Endothelial cell of umbilical vein (primary cell): ENCODE measurements at regions not wholly inside any gene's neighbourhood (a gene's known extent, or its start where the extent isn't known, plus 50 kb on each side); places are given as distances from the start of the nearest gene placed in this dataset.

Experiments used
- BruUV-seq: library from RNA; stranded (reverse); fragments of 400-500 nt; replicated peaks from 2 replicates; lab custom pipeline; 2021; lab: Mats Ljungman, UMichigan
- CTCF ChIA-PET: fragments of 300-600, 350-600 bp; sonication (Branson Sonifier 250); formaldehyde crosslinking; loops from one replicate; lab custom pipeline; 2021; ENCODE audit warnings: antibody characterized with exemption, inconsistent platforms; lab: Charles Lee
- POLR2A ChIA-PET: fragments of 300-600, 350-600 bp; sonication (Branson Sonifier 250); formaldehyde crosslinking; loops from one replicate; lab custom pipeline; 2021; ENCODE audit warnings: antibody characterized with exemption, inconsistent platforms; lab: Charles Lee
- DNase-seq: peaks from one replicate; pipeline ENCODE4 v3.0.0-alpha.2; 2011; ENCODE audit warnings: low read depth, low spot score
- FAIRE-seq: peaks from 2 replicates; lab custom pipeline; 2011; peaks lifted over from hg19 to GRCh38; lab: Jason Lieb, UNC
- H2AFZ ChIP-seq: 2 replicates; pipeline ENCODE4 v1.6.0; 2012; ENCODE audit warnings: low read depth, low read length, control low read depth, inconsistent platforms
- H3K27ac ChIP-seq: 2 replicates; pipeline ENCODE4 v1.5.1; 2011; ENCODE audit warnings: low read depth, mild to moderate bottlenecking, control low read depth, low read length, moderate library complexity; ENCODE audit not compliant: insufficient read depth
- H3K27me3 ChIP-seq, 2 experiments: 2 replicates each; pipeline versions ENCODE4 v1.6.0 to v1.6.1; 2011; ENCODE audit warnings: low read length in 2 of 2, mixed read lengths in 1 of 2; ENCODE audit not compliant: control insufficient read depth in 2 of 2, insufficient read depth in 2 of 2
- H3K36me3 ChIP-seq, 2 experiments: 2 replicates in 1 of 2; 3 replicates in 1 of 2; pipeline ENCODE4 v1.5.1; 2011; ENCODE audit warnings: low read length in 2 of 2, mild to moderate bottlenecking in 1 of 2, moderate library complexity in 1 of 2; ENCODE audit not compliant: control insufficient read depth in 2 of 2, insufficient read depth in 2 of 2; ENCODE audit errors: extremely low read depth in 1 of 2
- H3K4me1 ChIP-seq: 3 replicates; pipeline ENCODE4 v1.5.1; 2011; ENCODE audit warnings: mild to moderate bottlenecking, low read length; ENCODE audit not compliant: control insufficient read depth, insufficient read depth; ENCODE audit errors: extremely low read depth
- H3K4me2 ChIP-seq: 2 replicates; pipeline ENCODE4 v1.6.1; 2011; ENCODE audit warnings: low read length, control low read depth, mixed read lengths; ENCODE audit not compliant: insufficient read depth
- H3K4me3 ChIP-seq, 3 experiments: fragments of 200-600 bp in 1 of 3; sonication (generic), shearing (Covaris generic) in 1 of 3; replicated peaks in 1 of 3; 2 replicates each; pipeline ENCODE4 v1.5.1; 2011 to 2016; ENCODE audit warnings: control low read depth in 3 of 3, low read length in 3 of 3, mild to moderate bottlenecking in 2 of 3, inconsistent platforms in 1 of 3, low read depth in 1 of 3, moderate library complexity in 1 of 3; ENCODE audit not compliant: insufficient read depth in 1 of 3
- H3K79me2 ChIP-seq: 2 replicates; pipeline ENCODE4 v1.6.0; 2012; ENCODE audit warnings: low read length, inconsistent platforms; ENCODE audit not compliant: control insufficient read depth, insufficient read depth
- H3K9ac ChIP-seq: replicated peaks from 2 replicates; pipeline ENCODE3; 2011; ENCODE audit warnings: low read length, control low read depth; ENCODE audit not compliant: insufficient read depth; ENCODE audit errors: extremely low read depth
- H3K9me1 ChIP-seq: replicated peaks from 3 replicates; pipeline ENCODE4 v1.6.0; 2011; ENCODE audit warnings: mild to moderate bottlenecking, low read length; ENCODE audit not compliant: control insufficient read depth, insufficient read depth; ENCODE audit errors: extremely low read depth
- H3K9me3 ChIP-seq: replicated peaks from 2 replicates; pipeline ENCODE4 v1.5.1; 2012; ENCODE audit warnings: low read length, inconsistent platforms; ENCODE audit not compliant: control insufficient read depth, insufficient read depth
- H4K20me1 ChIP-seq: replicated peaks from 2 replicates; pipeline ENCODE3; 2011; ENCODE audit warnings: mild to moderate bottlenecking, low read length; ENCODE audit not compliant: control insufficient read depth, insufficient read depth; ENCODE audit errors: extremely low read depth
- EZH2 ChIP-seq: IDR thresholded peaks from 2 replicates; pipeline ENCODE4 v1.6.1; 2012; ENCODE audit warnings: borderline replicate concordance, low read depth, mild to moderate bottlenecking, moderate library complexity, low read length, inconsistent platforms; ENCODE audit not compliant: severe bottlenecking
- FOS ChIP-seq: IDR thresholded peaks from 2 replicates; pipeline ENCODE4 v1.6.1; 2011; ENCODE audit warnings: mild to moderate bottlenecking, low read length, moderate library complexity, borderline replicate concordance; ENCODE audit not compliant: insufficient read depth
- GATA2 ChIP-seq: IDR thresholded peaks from 2 replicates; pipeline ENCODE4 v1.7.0; 2011; ENCODE audit warnings: low read depth, mild to moderate bottlenecking, moderate library complexity, mixed read lengths, low read length; ENCODE audit not compliant: insufficient read length, insufficient read depth
- JUN ChIP-seq: IDR thresholded peaks from 2 replicates; pipeline ENCODE4 v1.6.1; 2011; ENCODE audit warnings: borderline replicate concordance, low read depth; ENCODE audit not compliant: insufficient read length, insufficient read depth
- MYC ChIP-seq: IDR thresholded peaks from one replicate; pipeline ENCODE4 v1.6.1; 2011; ENCODE audit warnings: mild to moderate bottlenecking, low read depth, low read length
- POLR2A ChIP-seq: IDR thresholded peaks from 2 replicates; pipeline ENCODE4 v1.6.1; 2012; ENCODE audit warnings: low read depth, mild to moderate bottlenecking, control low read depth, low read length
- POLR2AphosphoS5 ChIP-seq: IDR thresholded peaks from 2 replicates; pipeline ENCODE4 v1.6.1; 2012; ENCODE audit warnings: low read depth, mild to moderate bottlenecking, control low read depth, low read length, moderate library complexity; ENCODE audit not compliant: insufficient read depth
- dilution Hi-C: fragments of 300-500 bp; cut with MboI; formaldehyde crosslinking; loops from one replicate; pipeline ENCODE4 v1.15.0; 2019; ENCODE audit warnings: low sequenced_read_pairs; ENCODE audit not compliant: extremely low pct_ligation_motif_present
- intact Hi-C: fragments of 100-400 bp; cut with micrococcal nuclease; formaldehyde crosslinking; loops from one replicate; pipeline ENCODE4 v1.10.0; 2022
- TF ChIP-seq, protein P1 (sequence below), 2 donors: IDR thresholded peaks; 1 replicate in 1 of 2; 2 replicates in 1 of 2; pipeline ENCODE4 v1.5.1; 2011; ENCODE audit warnings: low read length in 2 of 2, mild to moderate bottlenecking in 2 of 2, moderate library complexity in 2 of 2, control low read depth in 1 of 2, inconsistent platforms in 1 of 2, low read depth in 1 of 2; ENCODE audit not compliant: insufficient read depth in 1 of 2; ENCODE audit errors: extremely low read depth in 1 of 2
- TF ChIP-seq, protein P2 (sequence below): IDR thresholded peaks from 2 replicates; pipeline ENCODE4 v1.6.1; 2011; ENCODE audit not compliant: insufficient read depth, insufficient read length

DNA sequence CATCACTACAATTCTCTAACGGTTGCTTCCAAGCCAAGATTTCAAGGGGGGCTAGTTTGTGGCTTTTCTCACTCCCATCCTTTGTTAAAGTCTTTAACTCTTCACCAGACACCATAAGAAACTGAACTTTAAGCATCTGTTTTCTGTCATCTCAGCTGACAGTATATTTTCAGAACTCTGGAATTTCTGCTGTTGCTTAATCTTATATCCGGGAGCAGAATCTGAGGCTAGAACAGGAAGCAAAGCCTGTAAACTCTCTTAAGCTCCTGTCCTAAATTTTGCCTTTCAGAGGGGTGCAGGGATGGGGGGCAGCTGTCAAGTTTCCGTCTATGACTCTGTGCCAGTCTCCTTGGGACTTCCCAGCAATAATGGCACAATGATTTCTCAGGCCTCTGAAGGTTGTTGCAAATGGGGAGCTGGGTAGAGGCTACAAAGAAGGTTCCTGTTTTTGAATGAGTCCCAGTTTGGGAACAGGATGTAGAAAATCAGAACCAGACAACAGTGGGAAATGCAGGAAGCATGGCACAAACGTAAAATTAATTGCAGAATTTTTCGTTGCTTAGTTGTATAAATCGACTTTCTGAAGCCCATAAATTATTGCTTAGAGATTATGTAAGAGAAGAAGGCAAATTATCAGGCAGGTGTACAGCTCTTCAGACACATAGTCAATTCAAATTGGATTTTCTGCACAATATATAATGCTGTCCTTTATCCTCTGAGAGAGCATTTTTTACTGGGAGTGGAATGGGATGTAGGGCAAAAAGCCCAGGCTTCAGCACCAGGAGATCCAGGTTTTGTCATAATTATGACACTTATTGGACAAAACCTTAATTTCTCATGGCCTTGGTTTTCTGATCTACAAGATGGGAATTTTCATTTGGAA is 430.9 kb downstream of the DMAC1 start:
- dilution Hi-C loops (no loop called here), intact Hi-C loops (no loop called here)
- no peak overlapping the region for H2AFZ ChIP-seq
- FAIRE-seq, result no peak
- no peak overlapping the region for H3K9ac ChIP-seq
- no peaks in the 10 kb centered on the region for H3K9me3 ChIP-seq
- no peaks in the 10 kb centered on the region for H3K4me1 ChIP-seq
- H3K79me2 ChIP-seq, result no peaks in the 10 kb centered on the region
- TF ChIP-seq POLR2AphosphoS5 (no peak), POLR2A (no peak), JUN (no peak), EZH2 (no peak), FOS (no peak), MYC (no peak), GATA2 (no peak)
- TF ChIP-seq, protein P1, sequence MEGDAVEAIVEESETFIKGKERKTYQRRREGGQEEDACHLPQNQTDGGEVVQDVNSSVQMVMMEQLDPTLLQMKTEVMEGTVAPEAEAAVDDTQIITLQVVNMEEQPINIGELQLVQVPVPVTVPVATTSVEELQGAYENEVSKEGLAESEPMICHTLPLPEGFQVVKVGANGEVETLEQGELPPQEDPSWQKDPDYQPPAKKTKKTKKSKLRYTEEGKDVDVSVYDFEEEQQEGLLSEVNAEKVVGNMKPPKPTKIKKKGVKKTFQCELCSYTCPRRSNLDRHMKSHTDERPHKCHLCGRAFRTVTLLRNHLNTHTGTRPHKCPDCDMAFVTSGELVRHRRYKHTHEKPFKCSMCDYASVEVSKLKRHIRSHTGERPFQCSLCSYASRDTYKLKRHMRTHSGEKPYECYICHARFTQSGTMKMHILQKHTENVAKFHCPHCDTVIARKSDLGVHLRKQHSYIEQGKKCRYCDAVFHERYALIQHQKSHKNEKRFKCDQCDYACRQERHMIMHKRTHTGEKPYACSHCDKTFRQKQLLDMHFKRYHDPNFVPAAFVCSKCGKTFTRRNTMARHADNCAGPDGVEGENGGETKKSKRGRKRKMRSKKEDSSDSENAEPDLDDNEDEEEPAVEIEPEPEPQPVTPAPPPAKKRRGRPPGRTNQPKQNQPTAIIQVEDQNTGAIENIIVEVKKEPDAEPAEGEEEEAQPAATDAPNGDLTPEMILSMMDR (IDR thresholded peaks at IDR 0.05; ENCODE audit: extremely low read depth in 1 of 2, insufficient read depth in 1 of 2, low read depth in 1 of 2, low read length in 2 of 2), result no peak
- TF ChIP-seq, protein P2, sequence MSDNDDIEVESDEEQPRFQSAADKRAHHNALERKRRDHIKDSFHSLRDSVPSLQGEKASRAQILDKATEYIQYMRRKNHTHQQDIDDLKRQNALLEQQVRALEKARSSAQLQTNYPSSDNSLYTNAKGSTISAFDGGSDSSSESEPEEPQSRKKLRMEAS, result no peak
- H3K4me3 ChIP-seq, result no peak overlapping the region
- CTCF ChIA-PET, result no interaction called here
- no TSS peak for BruUV-seq
- H3K9me1 ChIP-seq, result no peaks in the 10 kb centered on the region
- H3K36me3 ChIP-seq, result no peaks in the 10 kb centered on the region
- H3K27me3 ChIP-seq, result no peaks in the 10 kb centered on the region
- POLR2A ChIA-PET, result no interaction called here
- no peak for DNase-seq
- H3K27ac ChIP-seq, result no peak overlapping the region
- no peaks in the 10 kb centered on the region for H4K20me1 ChIP-seq
- H3K4me2 ChIP-seq, result no peak overlapping the region
